MM.1S (cell line): ENCODE measurements at regions not wholly inside any gene's neighbourhood (a gene's known extent, or its start where the extent isn't known, plus 50 kb on each side); places are given as distances from the start of the nearest gene placed in this dataset.

Experiments
- DNase-seq: peaks from one replicate; pipeline ENCODE4 v3.0.0-alpha.2; 2015
- H2AFZ ChIP-seq: fragments of 300-600 bp; sonication (generic); 2 replicates; pipeline ENCODE4 v1.6.0; 2016; ENCODE audit warnings: antibody characterized with exemption, low read length
- H3F3A ChIP-seq: fragments of 300-600 bp; sonication (generic); 2 replicates; pipeline ENCODE4 v1.6.1; 2016; ENCODE audit warnings: mild to moderate bottlenecking, antibody characterized with exemption, low read length, moderate library complexity, mixed read lengths; ENCODE audit not compliant: insufficient read depth
- H3K27ac ChIP-seq: fragments of 300-600 bp; sonication (generic); 2 replicates; pipeline ENCODE4 v1.5.1; 2016; ENCODE audit warnings: mild to moderate bottlenecking, low read length
- H3K27me3 ChIP-seq: fragments of 300-600 bp; sonication (generic); replicated peaks from 2 replicates; pipeline ENCODE4 v1.6.0; 2016; ENCODE audit warnings: low read length; ENCODE audit not compliant: insufficient read depth
- H3K36me3 ChIP-seq: fragments of 300-600 bp; sonication (generic); replicated peaks from 2 replicates; pipeline ENCODE4 v1.6.1; 2016; ENCODE audit warnings: mild to moderate bottlenecking, low read length, mixed read lengths; ENCODE audit not compliant: insufficient read depth
- H3K4me1 ChIP-seq: fragments of 300-600 bp; sonication (generic); 2 replicates; pipeline ENCODE4 v1.6.1; 2016; ENCODE audit warnings: low read length, mixed read lengths
- H3K4me2 ChIP-seq: fragments of 300-600 bp; sonication (generic); 2 replicates; pipeline ENCODE4 v1.6.0; 2016; ENCODE audit warnings: low read depth, low read length
- H3K4me3 ChIP-seq: fragments of 300-600 bp; sonication (generic); 2 replicates; pipeline ENCODE4 v1.5.1; 2016; ENCODE audit warnings: low read length, mixed read lengths
- H3K79me2 ChIP-seq: fragments of 300-600 bp; sonication (generic); 2 replicates; pipeline ENCODE4 v1.6.1; 2016; ENCODE audit warnings: mixed run types, low read length, mixed read lengths
- H3K9ac ChIP-seq: fragments of 300-600 bp; sonication (generic); 2 replicates; pipeline ENCODE4 v1.6.1; 2016; ENCODE audit warnings: low read length, mixed read lengths
- H3K9me2 ChIP-seq: fragments of 300-600 bp; sonication (generic); replicated peaks from 2 replicates; pipeline ENCODE4 v1.6.1; 2016; ENCODE audit warnings: mild to moderate bottlenecking, low read length, mixed read lengths; ENCODE audit not compliant: insufficient read depth
- H3K9me3 ChIP-seq: fragments of 300-600 bp; sonication (generic); replicated peaks from 2 replicates; pipeline ENCODE4 v1.6.1; 2016; ENCODE audit warnings: mild to moderate bottlenecking, low read length, mixed read lengths; ENCODE audit not compliant: insufficient read depth
- H4K20me1 ChIP-seq: fragments of 300-600 bp; sonication (generic); 2 replicates; pipeline ENCODE4 v1.6.1; 2016; ENCODE audit warnings: mild to moderate bottlenecking, low read length, moderate library complexity, mixed read lengths; ENCODE audit not compliant: insufficient read depth
- CTCF ChIP-seq: fragments of 300-600 bp; sonication (generic); IDR thresholded peaks from 2 replicates; pipeline ENCODE4 v1.5.1; 2016; ENCODE audit warnings: antibody characterized with exemption, low read length, mixed read lengths
- EZH2 ChIP-seq: fragments of 300-600 bp; sonication (generic); optimal IDR thresholded peaks from 2 replicates; pipeline ENCODE3; 2017; ENCODE audit warnings: low read depth, mild to moderate bottlenecking, antibody characterized with exemption, low read length, mixed read lengths
- EZH2phosphoT487 ChIP-seq: fragments of 300-600 bp; sonication (generic); IDR thresholded peaks from 2 replicates; pipeline ENCODE4 v1.6.1; 2018; ENCODE audit warnings: antibody characterized with exemption, low read length

GRCh38 chr14:49456589-49456988 lies 129.6 kb downstream of the RPS29 start:
- Histone ChIP-seq H2AFZ (no peak overlapping the region), H3K4me1 (no peaks in the 10 kb centered on the region), H3K27me3 (no peaks in the 10 kb centered on the region), H3K4me2 (no peak overlapping the region), H4K20me1 (no peaks in the 10 kb centered on the region), H3K9ac (no peak overlapping the region), H3K27ac (no peak overlapping the region), H3K9me3 (no peaks in the 10 kb centered on the region), H3K79me2 (no peaks in the 10 kb centered on the region), H3K9me2 (no peaks in the 10 kb centered on the region), H3K4me3 (no peak overlapping the region), H3K36me3 (no peaks in the 10 kb centered on the region), H3F3A (no peaks in the 10 kb centered on the region)
- DNase-seq = no peak
- no peak for TF ChIP-seq EZH2phosphoT487
- TF ChIP-seq CTCF = no peak
- no peak for TF ChIP-seq EZH2

GRCh38 chr14:49451938-49452337 lies 134.2 kb downstream of the RPS29 start:
- Histone ChIP-seq H3K27ac (no peak overlapping the region), H3K4me1 (no peaks in the 10 kb centered on the region), H4K20me1 (no peaks in the 10 kb centered on the region), H3K9ac (no peak overlapping the region), H3K9me2 (no peaks in the 10 kb centered on the region), H3K36me3 (no peaks in the 10 kb centered on the region), H3F3A (no peaks in the 10 kb centered on the region), H3K27me3 (no peaks in the 10 kb centered on the region), H3K4me2 (no peak overlapping the region), H3K79me2 (no peaks in the 10 kb centered on the region), H3K4me3 (no peak overlapping the region), H3K9me3 (no peaks in the 10 kb centered on the region), H2AFZ (no peak overlapping the region)
- DNase-seq = no peak
- TF ChIP-seq EZH2 (no peak), CTCF (no peak), EZH2phosphoT487 (no peak)

GRCh38 chr14:49449749-49450148 lies 136.4 kb downstream of the RPS29 start:
- H3K9me3 ChIP-seq = no peaks in the 10 kb centered on the region
- H3K27ac ChIP-seq = no peak overlapping the region
- no peak overlapping the region for H3K4me2 ChIP-seq
- no peak overlapping the region for H3K4me3 ChIP-seq
- no peak overlapping the region for H2AFZ ChIP-seq
- no peaks in the 10 kb centered on the region for H4K20me1 ChIP-seq
- no peaks in the 10 kb centered on the region for H3K9me2 ChIP-seq
- no peaks in the 10 kb centered on the region for H3F3A ChIP-seq
- no peak for TF ChIP-seq EZH2phosphoT487
- no peak for TF ChIP-seq EZH2
- no peak for TF ChIP-seq CTCF
- H3K4me1 ChIP-seq = no peaks in the 10 kb centered on the region
- H3K36me3 ChIP-seq = no peaks in the 10 kb centered on the region
- DNase-seq = no peak
- no peaks in the 10 kb centered on the region for H3K79me2 ChIP-seq
- no peak overlapping the region for H3K9ac ChIP-seq
- no peaks in the 10 kb centered on the region for H3K27me3 ChIP-seq
